ENCODE measurements at regions not wholly inside any gene's neighbourhood (a gene's known extent, or its start where the extent isn't known, plus 50 kb on each side); places are given as distances from the start of the nearest gene placed in this dataset.

- TF ChIP-seq POLR2AphosphoS5 (IDR thresholded peaks at IDR 0.05; ENCODE audit: low read depth, low read length) = no peak
- no peak for TF ChIP-seq FOXP2 (optimal IDR thresholded peaks at IDR 0.05; ENCODE audit: borderline replicate concordance, extremely low read depth, extremely low read length, insufficient read depth)
- peak in 1 of 2 experiments; percentile 72; a peak in 2 of 4 replicates for TF ChIP-seq REST (IDR thresholded peaks at IDR 0.05; ENCODE audit: insufficient read depth in 1 of 2, low read depth in 2 of 2, low read length in 2 of 2)
These were observed 155.6 kb upstream of the CXCL13 start for GRCh38 chr4:77450006-77450405.

- TF ChIP-seq FOXP2 (optimal IDR thresholded peaks at IDR 0.05; ENCODE audit: borderline replicate concordance, extremely low read depth, extremely low read length, insufficient read depth) = no peak
- TF ChIP-seq SIN3A (IDR thresholded peaks at IDR 0.05; ENCODE audit: borderline replicate concordance, insufficient read depth, low read length) = no peak
- TF ChIP-seq POLR2AphosphoS5 (IDR thresholded peaks at IDR 0.05; ENCODE audit: low read depth, low read length) = no peak
- no peak for TF ChIP-seq REST (IDR thresholded peaks at IDR 0.05; ENCODE audit: insufficient read depth in 1 of 2, low read depth in 2 of 2, low read length in 2 of 2)
- TF ChIP-seq TAF1 (IDR thresholded peaks at IDR 0.05; ENCODE audit: borderline replicate concordance, insufficient read depth, low read length) = no peak
These were observed 154.1 kb upstream of the CXCL13 start for GRCh38 chr4:77451530-77451929.

- TF ChIP-seq POLR2AphosphoS5 (IDR thresholded peaks at IDR 0.05; ENCODE audit: low read depth, low read length) = no peak
- no peak for TF ChIP-seq REST (IDR thresholded peaks at IDR 0.05; ENCODE audit: insufficient read depth in 1 of 2, low read depth in 2 of 2, low read length in 2 of 2)
- TF ChIP-seq FOXP2 (optimal IDR thresholded peaks at IDR 0.05; ENCODE audit: borderline replicate concordance, extremely low read depth, extremely low read length, insufficient read depth) = no peak
- no peak for TF ChIP-seq SIN3A (IDR thresholded peaks at IDR 0.05; ENCODE audit: borderline replicate concordance, insufficient read depth, low read length)
- TF ChIP-seq TAF1 (IDR thresholded peaks at IDR 0.05; ENCODE audit: borderline replicate concordance, insufficient read depth, low read length) = no peak
These were observed 151.7 kb upstream of the CXCL13 start for GRCh38 chr4:77453911-77454310.

- TF ChIP-seq SIN3A (IDR thresholded peaks at IDR 0.05; ENCODE audit: borderline replicate concordance, insufficient read depth, low read length) = no peak
- no peak for TF ChIP-seq FOXP2 (optimal IDR thresholded peaks at IDR 0.05; ENCODE audit: borderline replicate concordance, extremely low read depth, extremely low read length, insufficient read depth)
- TF ChIP-seq POLR2AphosphoS5 (IDR thresholded peaks at IDR 0.05; ENCODE audit: low read depth, low read length) = no peak
- TF ChIP-seq TAF1 (IDR thresholded peaks at IDR 0.05; ENCODE audit: borderline replicate concordance, insufficient read depth, low read length) = no peak
- TF ChIP-seq REST (IDR thresholded peaks at IDR 0.05; ENCODE audit: insufficient read depth in 1 of 2, low read depth in 2 of 2, low read length in 2 of 2) = no peak
These were observed 150.8 kb upstream of the CXCL13 start for GRCh38 chr4:77454858-77455257.

- TF ChIP-seq SIN3A (IDR thresholded peaks at IDR 0.05; ENCODE audit: borderline replicate concordance, insufficient read depth, low read length) (no peak), TAF1 (IDR thresholded peaks at IDR 0.05; ENCODE audit: borderline replicate concordance, insufficient read depth, low read length) (no peak), REST (IDR thresholded peaks at IDR 0.05; ENCODE audit: insufficient read depth in 1 of 2, low read depth in 2 of 2, low read length in 2 of 2) (no peak), FOXP2 (optimal IDR thresholded peaks at IDR 0.05; ENCODE audit: borderline replicate concordance, extremely low read depth, extremely low read length, insufficient read depth) (no peak), POLR2AphosphoS5 (IDR thresholded peaks at IDR 0.05; ENCODE audit: low read depth, low read length) (no peak)
These were observed 140.3 kb upstream of the CXCL13 start for GRCh38 chr4:77465271-77465670.

Measured in PFSK-1 (cell line).